ENCODE measurements at regions not wholly inside any gene's neighbourhood (a gene's known extent, or its start where the extent isn't known, plus 50 kb on each side); places are given as distances from the start of the nearest gene placed in this dataset.
"Not testable (repeated sequence)": the region's sequence is repeated elsewhere in the genome, so short reads cannot be mapped to it uniquely, and the experiment has no call there.

DNA sequence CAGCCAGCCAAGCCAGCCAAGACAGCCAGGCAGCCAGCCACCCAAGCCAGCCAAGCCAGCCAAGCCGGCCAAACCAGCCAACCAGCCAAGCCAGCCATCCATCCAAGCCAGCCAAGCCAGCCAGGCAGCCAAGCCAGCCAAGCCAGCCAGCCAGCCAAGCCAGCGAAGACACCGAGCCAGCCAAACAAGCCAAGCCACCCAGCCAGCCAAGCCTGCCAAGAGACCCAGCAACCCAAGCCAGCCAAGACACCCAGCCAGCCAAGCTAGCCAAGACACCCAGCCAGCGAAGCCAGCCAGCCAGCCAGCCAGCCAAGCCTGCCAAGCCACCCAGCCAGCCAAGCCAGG is 318.0 kb upstream of the PLGLB2 start:
- not testable (repeated sequence) for DNase-seq (ENCODE audit: low read depth)

- DNase-seq (ENCODE audit: low read depth): not testable (repeated sequence)
Observed at GRCh38 chr2:87431051-87431450, 316.8 kb upstream of the PLGLB2 start.

- DNase-seq (ENCODE audit: low read depth): not testable (repeated sequence)
Observed at GRCh38 chr2:87432711-87433453, 315.0 kb upstream of the PLGLB2 start.

- not testable (repeated sequence) for DNase-seq (ENCODE audit: low read depth)
Observed at GRCh38 chr2:87436007-87436406, 311.9 kb upstream of the PLGLB2 start.

- not testable (repeated sequence) for DNase-seq (ENCODE audit: low read depth)
Observed at GRCh38 chr2:87437701-87438260, 310.1 kb upstream of the PLGLB2 start.

- not testable (repeated sequence) for DNase-seq (ENCODE audit: low read depth)
Observed at GRCh38 chr2:87438780-87439454, 309.0 kb upstream of the PLGLB2 start.

- DNase-seq (ENCODE audit: low read depth): not testable (repeated sequence)
Observed at GRCh38 chr2:87439617-87440204, 308.2 kb upstream of the PLGLB2 start.

- DNase-seq (ENCODE audit: low read depth): not testable (repeated sequence)
Observed at GRCh38 chr2:87440650-87441049, 307.2 kb upstream of the PLGLB2 start.

- DNase-seq (ENCODE audit: low read depth): not testable (repeated sequence)
Observed at GRCh38 chr2:87441375-87441774, 306.5 kb upstream of the PLGLB2 start.

DNA sequence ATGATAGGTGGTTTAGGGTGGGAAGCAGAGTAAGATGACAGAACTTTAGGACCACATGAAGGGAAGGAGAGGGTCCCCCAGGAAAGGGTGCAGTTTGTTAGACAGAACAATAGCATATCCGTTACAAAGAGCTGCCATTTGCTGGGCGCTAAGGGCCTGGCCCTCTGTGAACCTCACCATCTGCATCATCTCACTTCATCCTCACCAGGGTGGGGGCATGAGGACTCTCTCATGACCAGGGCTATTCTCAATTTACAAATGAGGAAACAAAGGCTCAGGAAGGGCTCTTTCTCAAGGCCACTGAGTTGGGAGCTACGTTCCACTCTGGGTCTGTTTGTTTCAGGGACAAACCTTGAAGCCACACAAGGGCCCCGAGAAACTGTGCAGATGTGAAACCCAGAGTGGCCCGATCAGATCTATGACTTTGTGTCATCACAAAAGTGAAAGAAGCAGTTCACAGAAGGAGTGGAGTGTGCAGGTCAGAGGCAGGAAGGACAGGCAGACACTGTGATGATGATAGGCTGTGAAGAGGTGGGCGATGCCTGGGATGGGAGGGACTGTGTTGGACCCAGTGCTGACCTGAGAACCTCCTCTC is 304.8 kb upstream of the PLGLB2 start:
- DNase-seq (ENCODE audit: low read depth): not testable (repeated sequence)

DNA sequence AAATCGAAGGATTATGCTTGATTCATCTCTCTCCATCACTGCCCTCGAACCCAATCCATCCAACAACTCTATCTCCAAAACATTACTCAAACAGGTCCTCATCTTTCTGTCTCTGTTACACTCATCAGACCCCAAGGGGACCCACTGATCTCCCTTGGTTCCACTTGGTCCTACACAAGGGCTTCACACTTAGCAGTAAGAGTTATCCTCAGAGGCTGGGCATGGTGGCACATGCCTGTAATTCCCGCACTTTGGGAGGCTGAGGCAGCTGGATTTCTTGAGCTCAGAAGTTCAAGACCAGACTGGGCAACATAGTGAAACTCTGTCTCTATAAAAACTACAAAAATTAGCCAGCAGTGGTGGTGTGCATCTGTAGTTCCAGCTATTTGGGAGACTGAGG is 302.9 kb upstream of the PLGLB2 start:
- DNase-seq (ENCODE audit: low read depth): not testable (repeated sequence)

DNA sequence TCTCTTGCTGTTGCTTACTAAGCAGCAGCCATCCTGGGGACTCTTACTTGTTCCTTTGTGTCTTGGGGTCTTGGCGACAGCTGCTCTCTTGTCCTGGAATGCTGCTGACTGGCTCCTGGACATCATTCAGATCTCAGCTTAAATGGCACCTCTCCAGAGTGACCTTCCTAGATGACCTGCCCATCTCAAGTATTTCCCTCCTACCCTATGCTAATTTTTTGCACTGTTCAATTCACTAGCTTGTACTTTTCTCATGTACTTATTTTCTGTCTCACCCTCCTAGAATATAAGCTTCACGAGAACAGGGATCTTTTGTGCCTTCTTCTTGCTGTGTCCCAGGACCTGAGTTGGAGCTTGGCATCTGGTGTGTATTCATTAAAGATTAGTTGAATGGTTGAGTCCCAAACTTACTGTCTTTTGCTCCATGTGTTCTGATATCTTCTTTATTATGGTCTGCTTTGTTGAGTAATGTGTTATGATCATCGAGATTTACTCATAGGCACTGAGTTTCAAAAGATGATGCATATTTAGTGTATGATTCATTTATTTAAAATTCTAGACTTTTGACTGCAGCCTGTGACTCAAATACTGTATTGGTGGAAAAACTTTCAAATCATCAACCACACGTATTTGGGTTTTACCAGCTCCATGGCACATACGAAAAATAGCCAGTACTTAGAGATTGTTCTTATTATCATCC is 302.1 kb upstream of the PLGLB2 start:
- DNase-seq (ENCODE audit: low read depth): not testable (repeated sequence)

- not testable (repeated sequence) for DNase-seq (ENCODE audit: low read depth)
Observed at GRCh38 chr2:87446313-87446696, 301.6 kb upstream of the PLGLB2 start.

DNA sequence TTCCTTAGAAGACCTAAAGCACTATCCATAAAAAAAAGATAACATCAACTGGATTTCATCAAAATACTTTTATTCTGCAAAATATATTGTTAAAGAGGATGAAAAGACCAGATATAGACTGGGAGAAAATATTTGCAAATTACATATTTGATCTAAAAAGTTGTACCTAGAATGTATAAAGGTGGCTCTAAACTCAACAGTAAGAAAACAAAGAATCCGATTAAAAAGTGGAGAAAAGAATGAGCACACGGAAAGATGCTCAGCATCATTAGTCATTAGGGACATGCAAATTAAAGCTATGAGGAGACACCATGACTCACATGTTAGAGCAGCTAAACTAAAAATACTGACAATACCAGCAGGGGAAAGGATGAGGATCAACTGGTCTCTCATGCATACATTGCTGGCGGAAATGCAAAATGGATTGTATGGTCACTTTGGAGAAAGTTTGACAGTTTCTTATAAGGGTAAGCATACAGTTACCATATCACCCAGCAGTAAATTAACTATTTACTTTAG is 298.4 kb upstream of the PLGLB2 start:
- DNase-seq (ENCODE audit: low read depth): not testable (repeated sequence)

DNA sequence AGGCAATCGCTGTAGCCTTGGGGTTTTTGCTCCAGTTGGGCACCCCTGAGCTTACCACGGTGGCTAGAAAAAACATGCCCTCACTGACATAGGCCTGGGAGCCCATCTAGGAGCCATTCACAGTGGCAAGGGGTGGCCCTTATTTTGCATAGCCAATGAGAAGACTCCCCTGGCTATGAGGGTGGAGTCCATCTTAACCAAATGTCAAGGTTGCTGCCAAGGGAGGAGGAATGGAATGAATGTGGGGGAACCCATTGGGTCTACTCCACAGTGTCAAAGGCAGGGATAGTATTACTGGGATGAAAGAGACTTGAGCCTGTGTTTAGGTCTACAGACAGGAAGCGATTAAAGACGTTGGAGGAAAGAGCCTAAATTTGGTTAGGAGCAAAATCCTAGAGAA is 295.7 kb upstream of the PLGLB2 start:
- not testable (repeated sequence) for DNase-seq (ENCODE audit: low read depth)

DNA sequence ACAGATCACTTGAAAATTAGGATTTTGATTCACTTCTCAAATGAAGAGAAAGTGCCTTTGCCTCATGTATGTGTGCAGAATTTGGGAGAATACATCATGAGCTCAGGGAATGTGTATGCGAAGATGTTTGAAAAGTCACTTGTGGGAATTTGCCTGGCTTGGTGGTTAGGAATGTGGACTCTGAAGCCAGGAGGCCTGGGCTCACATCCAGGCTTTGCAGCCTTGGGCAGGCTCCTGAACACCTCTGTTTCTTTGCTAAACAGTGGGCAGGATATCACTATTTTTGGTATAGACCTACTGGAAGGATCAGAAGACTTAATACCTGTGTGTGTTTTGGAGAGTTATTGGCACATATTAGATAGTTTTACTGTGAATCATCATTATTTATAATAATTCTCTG is 295.0 kb upstream of the PLGLB2 start:
- DNase-seq (ENCODE audit: low read depth): peak; percentile 54

DNA sequence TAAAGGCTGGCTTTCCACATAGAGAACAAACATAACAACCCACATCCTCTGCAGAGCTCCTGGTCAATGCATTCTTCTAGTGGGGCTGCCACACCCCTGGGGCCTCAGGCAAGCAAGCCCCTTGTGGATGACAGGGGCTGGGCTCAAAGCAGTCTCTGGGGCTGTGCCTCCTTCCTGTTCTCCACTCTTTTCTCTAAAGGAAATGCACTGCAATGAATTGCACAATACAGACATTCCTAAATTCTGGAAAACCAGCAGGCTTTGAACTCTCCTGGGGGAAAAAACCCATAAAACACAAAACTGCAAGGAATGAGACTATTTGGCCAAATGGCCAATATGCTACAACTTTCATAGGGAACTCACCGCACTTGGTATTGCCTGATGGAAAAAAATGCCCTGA is 293.9 kb upstream of the PLGLB2 start:
- DNase-seq (ENCODE audit: low read depth): peak; percentile 61

DNA sequence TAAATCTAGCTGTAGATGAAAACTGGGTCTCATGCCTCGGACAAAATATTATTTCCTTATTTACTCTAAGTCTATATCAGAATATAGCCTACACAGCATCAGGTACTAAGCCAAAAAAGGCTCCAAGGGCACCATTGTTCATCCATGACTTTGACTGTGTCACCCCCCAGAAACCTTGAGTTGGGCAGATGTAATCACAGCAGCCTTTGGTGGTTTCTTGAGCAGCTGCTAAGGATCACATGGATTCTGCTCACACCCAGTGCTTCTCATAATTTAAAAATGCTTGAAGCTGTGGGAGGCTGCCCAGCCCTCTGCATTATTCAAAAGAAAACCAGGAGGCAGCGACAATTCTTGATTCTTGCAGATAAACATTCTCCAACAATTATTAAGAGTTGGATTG is 293.5 kb upstream of the PLGLB2 start:
- DNase-seq (ENCODE audit: low read depth): peak; percentile 56

- DNase-seq (ENCODE audit: low read depth): not testable (repeated sequence)
Observed at GRCh38 chr2:87455209-87455853, 292.6 kb upstream of the PLGLB2 start.

- DNase-seq (ENCODE audit: low read depth): not testable (repeated sequence)
Observed at GRCh38 chr2:87455854-87456249, 292.0 kb upstream of the PLGLB2 start.

Data from Daoy (cell line).